ENCODE measurements at regions not wholly inside any gene's neighbourhood (a gene's known extent, or its start where the extent isn't known, plus 50 kb on each side); places are given as distances from the start of the nearest gene placed in this dataset.

DNA sequence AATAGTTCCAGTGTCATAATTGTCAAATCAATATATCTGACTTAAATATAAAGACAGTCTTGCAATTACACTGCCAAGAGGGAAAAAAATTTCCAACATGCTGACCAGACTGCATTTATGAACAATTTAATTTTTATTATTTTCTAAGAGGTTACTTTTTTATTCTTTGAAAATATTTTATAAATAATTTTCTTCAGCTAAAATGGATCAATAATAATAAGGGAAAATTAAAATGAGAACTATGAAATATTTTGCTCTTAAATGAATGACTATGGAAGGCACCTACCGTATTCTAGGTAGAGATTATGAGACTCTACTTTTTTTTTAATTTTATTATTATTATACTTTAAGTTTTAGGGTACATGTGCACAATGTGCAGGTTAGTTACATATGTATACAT is 1032.5 kb upstream of the LRRN3 start (continued):
- no peak for TF ChIP-seq ZFP3 (CRISPR knock-in tag; IDR thresholded peaks at IDR 0.05)

DNA sequence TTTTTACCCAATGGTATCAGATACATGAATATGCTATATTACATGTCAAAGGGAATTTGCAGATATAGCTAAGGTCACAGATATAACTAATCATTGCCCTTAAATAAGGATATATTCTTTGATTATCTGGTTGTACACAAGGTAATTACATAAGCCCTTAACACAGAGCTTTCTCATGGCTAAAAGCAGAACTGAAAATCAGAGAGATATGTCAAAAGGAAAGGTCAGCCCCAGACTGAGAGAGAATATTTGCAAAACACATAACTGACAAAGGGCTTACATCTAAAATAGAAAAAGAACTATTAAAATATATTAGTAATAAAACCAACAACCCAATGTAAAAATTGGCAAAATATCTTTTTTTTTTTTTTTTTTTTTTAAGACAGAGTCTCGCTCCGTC is 1029.5 kb upstream of the LRRN3 start:
- TF ChIP-seq ZNF565 (CRISPR knock-in tag; conservative IDR thresholded peaks at IDR 0.05; ENCODE audit: low read depth) (no peak), ZNF70 (CRISPR knock-in tag; IDR thresholded peaks at IDR 0.05) (no peak), CSDC2 (CRISPR knock-in tag; IDR thresholded peaks at IDR 0.05) (no peak), ESRRG (CRISPR knock-in tag; IDR thresholded peaks at IDR 0.05) (no peak), PPARA (CRISPR knock-in tag; IDR thresholded peaks at IDR 0.05; ENCODE audit: borderline replicate concordance) (no peak), TOX (CRISPR knock-in tag; IDR thresholded peaks at IDR 0.05; ENCODE audit: borderline replicate concordance) (no peak), ZFP30 (CRISPR knock-in tag; IDR thresholded peaks at IDR 0.05) (no peak), BACH2 (CRISPR knock-in tag; IDR thresholded peaks at IDR 0.05; ENCODE audit: borderline replicate concordance) (no peak), TCF4 (CRISPR knock-in tag; IDR thresholded peaks at IDR 0.05; ENCODE audit: borderline replicate concordance) (no peak), ARNTL (CRISPR knock-in tag; IDR thresholded peaks at IDR 0.05; ENCODE audit: borderline replicate concordance, low read depth) (no peak), ZC3H10 (CRISPR knock-in tag; IDR thresholded peaks at IDR 0.05) (no peak)
- TF ChIP-seq, protein P1, sequence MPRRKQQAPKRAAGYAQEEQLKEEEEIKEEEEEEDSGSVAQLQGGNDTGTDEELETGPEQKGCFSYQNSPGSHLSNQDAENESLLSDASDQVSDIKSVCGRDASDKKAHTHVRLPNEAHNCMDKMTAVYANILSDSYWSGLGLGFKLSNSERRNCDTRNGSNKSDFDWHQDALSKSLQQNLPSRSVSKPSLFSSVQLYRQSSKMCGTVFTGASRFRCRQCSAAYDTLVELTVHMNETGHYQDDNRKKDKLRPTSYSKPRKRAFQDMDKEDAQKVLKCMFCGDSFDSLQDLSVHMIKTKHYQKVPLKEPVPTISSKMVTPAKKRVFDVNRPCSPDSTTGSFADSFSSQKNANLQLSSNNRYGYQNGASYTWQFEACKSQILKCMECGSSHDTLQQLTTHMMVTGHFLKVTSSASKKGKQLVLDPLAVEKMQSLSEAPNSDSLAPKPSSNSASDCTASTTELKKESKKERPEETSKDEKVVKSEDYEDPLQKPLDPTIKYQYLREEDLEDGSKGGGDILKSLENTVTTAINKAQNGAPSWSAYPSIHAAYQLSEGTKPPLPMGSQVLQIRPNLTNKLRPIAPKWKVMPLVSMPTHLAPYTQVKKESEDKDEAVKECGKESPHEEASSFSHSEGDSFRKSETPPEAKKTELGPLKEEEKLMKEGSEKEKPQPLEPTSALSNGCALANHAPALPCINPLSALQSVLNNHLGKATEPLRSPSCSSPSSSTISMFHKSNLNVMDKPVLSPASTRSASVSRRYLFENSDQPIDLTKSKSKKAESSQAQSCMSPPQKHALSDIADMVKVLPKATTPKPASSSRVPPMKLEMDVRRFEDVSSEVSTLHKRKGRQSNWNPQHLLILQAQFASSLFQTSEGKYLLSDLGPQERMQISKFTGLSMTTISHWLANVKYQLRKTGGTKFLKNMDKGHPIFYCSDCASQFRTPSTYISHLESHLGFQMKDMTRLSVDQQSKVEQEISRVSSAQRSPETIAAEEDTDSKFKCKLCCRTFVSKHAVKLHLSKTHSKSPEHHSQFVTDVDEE (CRISPR knock-in tag; IDR thresholded peaks at IDR 0.05): no peak
- TF ChIP-seq, protein P2, sequence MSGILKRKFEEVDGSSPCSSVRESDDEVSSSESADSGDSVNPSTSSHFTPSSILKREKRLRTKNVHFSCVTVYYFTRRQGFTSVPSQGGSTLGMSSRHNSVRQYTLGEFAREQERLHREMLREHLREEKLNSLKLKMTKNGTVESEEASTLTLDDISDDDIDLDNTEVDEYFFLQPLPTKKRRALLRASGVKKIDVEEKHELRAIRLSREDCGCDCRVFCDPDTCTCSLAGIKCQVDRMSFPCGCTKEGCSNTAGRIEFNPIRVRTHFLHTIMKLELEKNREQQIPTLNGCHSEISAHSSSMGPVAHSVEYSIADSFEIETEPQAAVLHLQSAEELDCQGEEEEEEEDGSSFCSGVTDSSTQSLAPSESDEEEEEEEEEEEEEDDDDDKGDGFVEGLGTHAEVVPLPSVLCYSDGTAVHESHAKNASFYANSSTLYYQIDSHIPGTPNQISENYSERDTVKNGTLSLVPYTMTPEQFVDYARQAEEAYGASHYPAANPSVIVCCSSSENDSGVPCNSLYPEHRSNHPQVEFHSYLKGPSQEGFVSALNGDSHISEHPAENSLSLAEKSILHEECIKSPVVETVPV (CRISPR knock-in tag; IDR thresholded peaks at IDR 0.05): no peak
- TF ChIP-seq, protein P3, sequence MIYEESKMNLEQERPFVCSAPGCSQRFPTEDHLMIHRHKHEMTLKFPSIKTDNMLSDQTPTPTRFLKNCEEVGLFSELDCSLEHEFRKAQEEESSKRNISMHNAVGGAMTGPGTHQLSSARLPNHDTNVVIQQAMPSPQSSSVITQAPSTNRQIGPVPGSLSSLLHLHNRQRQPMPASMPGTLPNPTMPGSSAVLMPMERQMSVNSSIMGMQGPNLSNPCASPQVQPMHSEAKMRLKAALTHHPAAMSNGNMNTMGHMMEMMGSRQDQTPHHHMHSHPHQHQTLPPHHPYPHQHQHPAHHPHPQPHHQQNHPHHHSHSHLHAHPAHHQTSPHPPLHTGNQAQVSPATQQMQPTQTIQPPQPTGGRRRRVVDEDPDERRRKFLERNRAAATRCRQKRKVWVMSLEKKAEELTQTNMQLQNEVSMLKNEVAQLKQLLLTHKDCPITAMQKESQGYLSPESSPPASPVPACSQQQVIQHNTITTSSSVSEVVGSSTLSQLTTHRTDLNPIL (CRISPR knock-in tag; IDR thresholded peaks at IDR 0.05; ENCODE audit: low read depth): no peak
- ATAC-seq: no peak

DNA sequence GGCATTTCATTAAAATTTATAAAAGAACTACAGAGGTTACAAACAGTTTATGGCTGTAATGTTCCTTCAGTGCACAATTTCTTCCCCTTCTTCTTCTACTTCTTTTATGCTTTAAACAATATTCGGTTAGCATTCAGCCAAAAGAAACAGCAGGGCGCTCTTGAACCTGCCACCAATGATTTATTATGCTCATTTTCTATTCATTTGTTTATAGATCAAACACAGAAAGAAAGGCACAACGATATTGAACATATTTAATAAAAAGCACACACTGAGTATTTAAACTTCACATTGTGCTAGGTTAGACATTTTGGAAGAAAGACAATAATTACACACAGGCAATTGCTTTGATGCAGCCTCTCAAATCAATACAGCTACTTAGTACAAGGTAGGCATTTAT is 1025.8 kb upstream of the LRRN3 start:
- no peak for TF ChIP-seq GLIS3 (CRISPR knock-in tag; IDR thresholded peaks at IDR 0.05)
- TF ChIP-seq RARB (CRISPR knock-in tag; IDR thresholded peaks at IDR 0.05): no peak
- no peak for TF ChIP-seq CSDC2 (CRISPR knock-in tag; IDR thresholded peaks at IDR 0.05)
- no peak for TF ChIP-seq ZNF70 (CRISPR knock-in tag; IDR thresholded peaks at IDR 0.05)
- TF ChIP-seq, protein P3 (CRISPR knock-in tag; IDR thresholded peaks at IDR 0.05; ENCODE audit: low read depth): no peak
- no peak for TF ChIP-seq ESRRG (CRISPR knock-in tag; IDR thresholded peaks at IDR 0.05)
- TF ChIP-seq TOX (CRISPR knock-in tag; IDR thresholded peaks at IDR 0.05; ENCODE audit: borderline replicate concordance): no peak
- no peak for TF ChIP-seq TCF4 (CRISPR knock-in tag; IDR thresholded peaks at IDR 0.05; ENCODE audit: borderline replicate concordance)
- TF ChIP-seq SNAI2 (CRISPR knock-in tag; IDR thresholded peaks at IDR 0.05): no peak
- TF ChIP-seq ZNF565 (CRISPR knock-in tag; conservative IDR thresholded peaks at IDR 0.05; ENCODE audit: low read depth): no peak
- TF ChIP-seq ZFP3 (CRISPR knock-in tag; IDR thresholded peaks at IDR 0.05): no peak
- TF ChIP-seq BACH2 (CRISPR knock-in tag; IDR thresholded peaks at IDR 0.05; ENCODE audit: borderline replicate concordance): no peak
- TF ChIP-seq PPARA (CRISPR knock-in tag; IDR thresholded peaks at IDR 0.05; ENCODE audit: borderline replicate concordance): no peak
- TF ChIP-seq, protein P4, sequence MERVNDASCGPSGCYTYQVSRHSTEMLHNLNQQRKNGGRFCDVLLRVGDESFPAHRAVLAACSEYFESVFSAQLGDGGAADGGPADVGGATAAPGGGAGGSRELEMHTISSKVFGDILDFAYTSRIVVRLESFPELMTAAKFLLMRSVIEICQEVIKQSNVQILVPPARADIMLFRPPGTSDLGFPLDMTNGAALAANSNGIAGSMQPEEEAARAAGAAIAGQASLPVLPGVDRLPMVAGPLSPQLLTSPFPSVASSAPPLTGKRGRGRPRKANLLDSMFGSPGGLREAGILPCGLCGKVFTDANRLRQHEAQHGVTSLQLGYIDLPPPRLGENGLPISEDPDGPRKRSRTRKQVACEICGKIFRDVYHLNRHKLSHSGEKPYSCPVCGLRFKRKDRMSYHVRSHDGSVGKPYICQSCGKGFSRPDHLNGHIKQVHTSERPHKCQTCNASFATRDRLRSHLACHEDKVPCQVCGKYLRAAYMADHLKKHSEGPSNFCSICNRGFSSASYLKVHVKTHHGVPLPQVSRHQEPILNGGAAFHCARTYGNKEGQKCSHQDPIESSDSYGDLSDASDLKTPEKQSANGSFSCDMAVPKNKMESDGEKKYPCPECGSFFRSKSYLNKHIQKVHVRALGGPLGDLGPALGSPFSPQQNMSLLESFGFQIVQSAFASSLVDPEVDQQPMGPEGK (CRISPR knock-in tag; IDR thresholded peaks at IDR 0.05; ENCODE audit: borderline replicate concordance): no peak
- ATAC-seq: no peak

DNA sequence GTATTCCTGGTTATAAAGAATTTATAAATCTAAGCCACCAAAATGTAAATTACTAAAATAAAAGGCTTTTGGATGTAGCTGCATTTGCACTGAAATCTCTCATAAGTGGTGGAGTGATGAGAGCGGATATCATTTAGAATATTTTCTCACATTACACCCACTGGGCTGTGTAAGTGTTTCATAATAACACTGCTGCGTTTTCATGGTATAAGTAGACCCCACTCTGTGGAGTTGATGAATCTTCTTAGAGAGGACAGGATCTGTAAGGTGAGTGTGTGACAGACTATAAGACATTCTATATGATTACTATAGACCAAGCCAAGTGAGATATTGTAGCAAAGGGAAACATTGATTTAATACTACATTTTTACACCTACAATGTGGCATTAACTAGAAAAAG is 1024.1 kb upstream of the LRRN3 start:
- TF ChIP-seq ZNF8 (CRISPR knock-in tag; IDR thresholded peaks at IDR 0.05): no peak
- no peak for TF ChIP-seq ISL1 (CRISPR knock-in tag; IDR thresholded peaks at IDR 0.05)
- TF ChIP-seq, protein P2 (CRISPR knock-in tag; IDR thresholded peaks at IDR 0.05): no peak
- no peak for TF ChIP-seq BACH2 (CRISPR knock-in tag; IDR thresholded peaks at IDR 0.05; ENCODE audit: borderline replicate concordance)
- no peak for TF ChIP-seq ZNF70 (CRISPR knock-in tag; IDR thresholded peaks at IDR 0.05)
- no peak for TF ChIP-seq ZC3H10 (CRISPR knock-in tag; IDR thresholded peaks at IDR 0.05)
- no peak for TF ChIP-seq ESRRG (CRISPR knock-in tag; IDR thresholded peaks at IDR 0.05)
- TF ChIP-seq, protein P4 (CRISPR knock-in tag; IDR thresholded peaks at IDR 0.05; ENCODE audit: borderline replicate concordance): no peak
- no peak for TF ChIP-seq SNAI2 (CRISPR knock-in tag; IDR thresholded peaks at IDR 0.05)
- TF ChIP-seq GLIS3 (CRISPR knock-in tag; IDR thresholded peaks at IDR 0.05): no peak
- ATAC-seq: no peak

Data from SK-N-SH treated with all-trans-retinoic acid at 6 μM for 48 hours (cell line).